HCT116 (cell line): ENCODE measurements at regions not wholly inside any gene's neighbourhood (a gene's known extent, or its start where the extent isn't known, plus 50 kb on each side); places are given as distances from the start of the nearest gene placed in this dataset.

Experiments used
- ATAC-seq: fragments of 200-7000 bp; cut with Tn5 transposase; 2 replicates; pipeline ENCODE4 v1.9.1; 2020; ENCODE audit warnings: mild to moderate bottlenecking, moderate library complexity
- BruUV-seq: library from RNA; stranded (reverse); fragments of 400-500 nt; replicated peaks from 2 replicates; lab custom pipeline; 2021; lab: Mats Ljungman, UMichigan
- CTCF ChIA-PET: fragments of 300-600 bp; sonication (Branson Sonifier 250); formaldehyde crosslinking; loops from one replicate; lab custom pipeline; 2021; ENCODE audit warnings: antibody characterized with exemption; lab: Charles Lee
- POLR2A ChIA-PET: fragments of 300-600, 350-600 bp; sonication (Branson Sonifier 250); formaldehyde crosslinking; loops from one replicate; lab custom pipeline; 2021; ENCODE audit warnings: antibody characterized with exemption; lab: Charles Lee
- RAD21 ChIA-PET, 2 experiments: fragments of 300-600 bp; sonication (Branson Sonifier 250); formaldehyde crosslinking; loops; one replicate each; lab custom pipeline; 2023; ENCODE audit warnings: low total read pairs in 2 of 2; ENCODE audit not compliant: uncharacterized antibody in 2 of 2, unreplicated experiment in 2 of 2, low non-redundant PET in 1 of 2; lab: Charles Lee
- DNase-seq: peaks from one replicate; pipeline ENCODE4 v3.0.0-alpha.2; 2010; ENCODE audit warnings: low read depth, low spot score
- H2AFZ ChIP-seq: fragments of 200-600 bp; shearing (Covaris generic), sonication (generic); 2 replicates; pipeline ENCODE4 v1.6.1; 2017; ENCODE audit warnings: low read depth, mixed run types, mixed read lengths, antibody characterized with exemption, low read length; ENCODE audit not compliant: poor library complexity, severe bottlenecking
- H3K27ac ChIP-seq: 2 replicates; pipeline ENCODE4 v1.5.1; 2012; ENCODE audit warnings: low read depth, low read length
- H3K27me3 ChIP-seq: fragments of 200-600 bp; sonication (generic); 2 replicates; pipeline ENCODE4 v1.6.1; 2016; ENCODE audit warnings: mixed run types, low read length, mixed read lengths; ENCODE audit not compliant: insufficient read depth
- H3K36me3 ChIP-seq, 2 experiments: fragments of 200-500 bp in 1 of 2; fragments of 200-600 bp in 1 of 2; sonication (Bioruptor generic) in 1 of 2; sonication (generic) in 1 of 2; 2 replicates each; pipeline versions ENCODE4 v1.5.1 to v1.6.1; 2014 to 2016; ENCODE audit warnings: low read length in 2 of 2, inconsistent platforms in 1 of 2, mixed read lengths in 1 of 2, mixed run types in 1 of 2; ENCODE audit not compliant: insufficient read depth in 2 of 2, control insufficient read depth in 1 of 2
- H3K4me1 ChIP-seq, 2 experiments: fragments of 200-600 bp in 1 of 2; sonication (generic) in 1 of 2; 2 replicates each; pipeline versions ENCODE4 v1.5.1 to v1.6.1; 2012 to 2017; ENCODE audit warnings: low read length in 2 of 2, inconsistent platforms in 1 of 2, mild to moderate bottlenecking in 1 of 2, mixed read lengths in 1 of 2, mixed run types in 1 of 2, moderate library complexity in 1 of 2; ENCODE audit not compliant: insufficient read depth in 2 of 2, control insufficient read depth in 1 of 2
- H3K4me2 ChIP-seq: fragments of 200-600 bp; sonication (generic); 2 replicates; pipeline ENCODE4 v1.6.1; 2017; ENCODE audit warnings: mixed run types, low read length, mixed read lengths
- H3K4me3 ChIP-seq, 2 experiments: fragments of 200-600 bp in 1 of 2; sonication (generic) in 1 of 2; replicated peaks in 1 of 2; 2 replicates each; pipeline ENCODE4 v1.5.1; 2011 to 2016; ENCODE audit warnings: low read length in 2 of 2, control low read depth in 1 of 2, low read depth in 1 of 2, mild to moderate bottlenecking in 1 of 2, mixed read lengths in 1 of 2, mixed run types in 1 of 2
- H3K79me2 ChIP-seq: fragments of 200-600 bp; sonication (generic); 2 replicates; pipeline ENCODE4 v1.6.1; 2017; ENCODE audit warnings: mild to moderate bottlenecking, mixed run types, low read length, moderate library complexity, mixed read lengths; ENCODE audit not compliant: insufficient read depth
- H3K9ac ChIP-seq: fragments of 200-600 bp; sonication (generic); 2 replicates; pipeline ENCODE4 v1.6.1; 2016; ENCODE audit warnings: low read length, mixed read lengths
- H3K9me2 ChIP-seq: fragments of 200-600 bp; sonication (generic), shearing (Covaris generic); 2 replicates; pipeline ENCODE4 v1.6.1; 2017; ENCODE audit warnings: mixed run types, mild to moderate bottlenecking, moderate library complexity; ENCODE audit not compliant: insufficient read depth
- H3K9me3 ChIP-seq, 2 experiments: fragments of 200-500 bp in 1 of 2; fragments of 200-600 bp in 1 of 2; sonication (Bioruptor generic) in 1 of 2; sonication (generic) in 1 of 2; 2 replicates each; pipeline ENCODE4 v1.6.1; 2014 to 2017; ENCODE audit warnings: low read length in 2 of 2, mixed read lengths in 2 of 2, inconsistent platforms in 1 of 2, low read depth in 1 of 2, mild to moderate bottlenecking in 1 of 2, mixed run types in 1 of 2, moderate library complexity in 1 of 2; ENCODE audit not compliant: control insufficient read depth in 1 of 2, insufficient read depth in 1 of 2
- H4K20me1 ChIP-seq: fragments of 200-600 bp; sonication (generic), shearing (Covaris generic); 2 replicates; pipeline ENCODE4 v1.6.1; 2017; ENCODE audit warnings: mixed run types, mild to moderate bottlenecking, moderate library complexity; ENCODE audit not compliant: insufficient read depth
- CBX3 ChIP-seq: IDR thresholded peaks from 2 replicates; pipeline ENCODE4 v1.6.1; 2012; ENCODE audit warnings: low read depth
- EGR1 ChIP-seq: IDR thresholded peaks from 2 replicates; pipeline ENCODE4 v1.6.1; 2012; ENCODE audit warnings: low read depth
- ELF1 ChIP-seq: IDR thresholded peaks from 2 replicates; pipeline ENCODE4 v1.6.1; 2012; ENCODE audit warnings: low read depth, borderline replicate concordance
- EZH2 ChIP-seq: fragments of 200-600 bp; sonication (generic); IDR thresholded peaks from 2 replicates; pipeline ENCODE4 v1.6.1; 2017; ENCODE audit warnings: antibody characterized with exemption, mixed run types
- EZH2phosphoT487 ChIP-seq: fragments of 200-600 bp; IDR thresholded peaks from 2 replicates; pipeline ENCODE4 v1.6.1; 2018; ENCODE audit warnings: antibody characterized with exemption, borderline replicate concordance
- FOSL1 ChIP-seq: IDR thresholded peaks from 2 replicates; pipeline ENCODE4 v1.6.1; 2012; ENCODE audit warnings: low read depth
- JUND ChIP-seq: IDR thresholded peaks from 2 replicates; pipeline ENCODE4 v1.6.1; 2012
- MAX ChIP-seq: IDR thresholded peaks from 2 replicates; pipeline ENCODE4 v1.6.1; 2012
- POLR2A ChIP-seq: IDR thresholded peaks from 2 replicates; pipeline ENCODE4 v1.7.0; 2011; ENCODE audit warnings: borderline replicate concordance; ENCODE audit not compliant: insufficient read depth, insufficient read length; ENCODE audit errors: extremely low read depth
- POLR2AphosphoS5 ChIP-seq: IDR thresholded peaks from 2 replicates; pipeline ENCODE4 v1.6.1; 2011; ENCODE audit warnings: mild to moderate bottlenecking, low read depth, low read length, moderate library complexity
- RAD21 ChIP-seq: IDR thresholded peaks from 2 replicates; pipeline ENCODE4 v1.6.1; 2012; ENCODE audit warnings: low read depth, mild to moderate bottlenecking
- SIN3A ChIP-seq: IDR thresholded peaks from 2 replicates; pipeline ENCODE4 v1.6.1; 2012; ENCODE audit warnings: low read depth
- SP1 ChIP-seq: IDR thresholded peaks from 2 replicates; pipeline ENCODE4 v1.6.1; 2012; ENCODE audit warnings: low read depth
- TCF7L2 ChIP-seq: IDR thresholded peaks from 2 replicates; pipeline ENCODE4 v1.7.0; 2011; ENCODE audit warnings: borderline replicate concordance, inconsistent platforms; ENCODE audit not compliant: insufficient read depth, insufficient read length; ENCODE audit errors: extremely low read depth
- YY1 ChIP-seq: IDR thresholded peaks from 2 replicates; pipeline ENCODE4 v1.6.1; 2011; ENCODE audit warnings: low read length, low read depth, moderate library complexity, mild to moderate bottlenecking; ENCODE audit not compliant: insufficient replicate concordance; ENCODE audit errors: extremely low read depth
- ZNF274 ChIP-seq: fragments of 200-500 bp; sonication (Bioruptor generic); IDR thresholded peaks from 2 replicates; pipeline ENCODE4 v1.6.1; 2014; ENCODE audit warnings: mild to moderate bottlenecking, low read depth, low read length, inconsistent platforms
- intact Hi-C: fragments of 100-400 bp; cut with micrococcal nuclease; formaldehyde crosslinking; loops from 2 replicates; pipeline ENCODE4 v1.10.0; 2022
- TF ChIP-seq, protein P1 (sequence below): IDR thresholded peaks from 2 replicates; pipeline ENCODE4 v1.6.1; 2012
- TF ChIP-seq, protein P2 (sequence below), 3 experiments: fragments of 200-600 bp in 1 of 3; sonication (generic) in 1 of 3; IDR thresholded peaks in 2 of 3; conservative IDR thresholded peaks in 1 of 3; 2 replicates each; pipeline ENCODE4 v1.5.1; 2012 to 2017; ENCODE audit warnings: low read depth in 2 of 3, low read length in 2 of 3, antibody characterized with exemption in 1 of 3, borderline replicate concordance in 1 of 3, control low read depth in 1 of 3, mild to moderate bottlenecking in 1 of 3, mixed read lengths in 1 of 3, mixed run types in 1 of 3, moderate library complexity in 1 of 3; ENCODE audit not compliant: insufficient read depth in 1 of 3

- Histone ChIP-seq H2AFZ (no peak overlapping the region), H3K9me2 (no peaks in the 10 kb centered on the region), H3K27me3 (peaks cover 10% of the 10 kb centered on the region; the same call in 1 of the 2 replicates), H3K79me2 (no peaks in the 10 kb centered on the region), H3K4me3 (no peak overlapping the region), H3K36me3 (no peaks in the 10 kb centered on the region)
- CTCF ChIA-PET, result no interaction called here
- POLR2A ChIA-PET, result no interaction called here
- DNase-seq, result no peak
- RAD21 ChIA-PET, result no interaction called here
- TF ChIP-seq JUND, result no peak
- TF ChIP-seq, protein P1, sequence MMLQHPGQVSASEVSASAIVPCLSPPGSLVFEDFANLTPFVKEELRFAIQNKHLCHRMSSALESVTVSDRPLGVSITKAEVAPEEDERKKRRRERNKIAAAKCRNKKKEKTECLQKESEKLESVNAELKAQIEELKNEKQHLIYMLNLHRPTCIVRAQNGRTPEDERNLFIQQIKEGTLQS, result no peak
- no peak for TF ChIP-seq EZH2
- TF ChIP-seq CBX3, result no peak
- TF ChIP-seq EGR1, result no peak
- TF ChIP-seq EZH2phosphoT487, result no peak
- no peak for TF ChIP-seq MAX
- TF ChIP-seq, all 23 proteins: peak for 0
- no peak for ATAC-seq
- H3K4me2 ChIP-seq, result no peak overlapping the region
- no peaks in the 10 kb centered on the region for H3K9me3 ChIP-seq
- H3K9ac ChIP-seq, result no peak overlapping the region
- H4K20me1 ChIP-seq, result no peaks in the 10 kb centered on the region
- no peaks in the 10 kb centered on the region for H3K4me1 ChIP-seq
- H3K27ac ChIP-seq, result no peak overlapping the region
- intact Hi-C loops, result no loop called here
- no TSS peak for BruUV-seq
Measured at GRCh38 chr5:145090115-145090514, 745.0 kb downstream of the PRELID2 start.

DNA sequence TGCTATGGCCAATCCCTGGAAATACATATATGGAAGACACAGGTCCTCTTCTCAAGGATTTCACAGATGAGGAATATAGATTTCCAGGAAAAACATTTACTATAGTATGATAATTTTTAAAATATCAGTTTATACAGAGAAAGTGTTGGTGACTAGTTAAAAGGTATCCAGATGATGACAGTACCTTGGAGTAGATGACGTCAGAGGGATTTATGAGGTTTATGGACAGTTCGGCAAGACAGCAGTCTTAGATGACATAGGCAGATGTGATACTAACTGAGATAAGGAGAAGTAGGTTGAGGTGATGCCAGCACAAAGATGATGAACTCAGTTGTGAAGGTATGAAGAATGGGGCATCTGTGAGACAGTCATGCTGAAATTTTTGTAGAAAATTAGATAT is 750.3 kb downstream of the PRELID2 start:
- BruUV-seq, result no TSS peak
- H4K20me1 ChIP-seq, result no peaks in the 10 kb centered on the region
- RAD21 ChIA-PET, result no interaction called here
- DNase-seq (no peak), ATAC-seq (no peak)
- H3K9ac ChIP-seq, result no peak overlapping the region
- no peak overlapping the region for H2AFZ ChIP-seq
- H3K4me2 ChIP-seq, result no peak overlapping the region
- no peaks in the 10 kb centered on the region for H3K9me2 ChIP-seq
- H3K79me2 ChIP-seq, result no peaks in the 10 kb centered on the region
- no peak overlapping the region for H3K4me3 ChIP-seq
- no peaks in the 10 kb centered on the region for H3K9me3 ChIP-seq
- CTCF ChIA-PET, result no interaction called here
- no peaks in the 10 kb centered on the region for H3K4me1 ChIP-seq
- no peak overlapping the region for H3K27ac ChIP-seq
- POLR2A ChIA-PET, result no interaction called here
- no peaks in the 10 kb centered on the region for H3K36me3 ChIP-seq
- intact Hi-C loops, result no loop called here
- H3K27me3 ChIP-seq, result peaks cover 19% of the 10 kb centered on the region; the same call in 1 of the 2 replicates
- TF ChIP-seq POLR2AphosphoS5 (no peak), SIN3A (no peak), YY1 (no peak), SP1 (no peak), RAD21 (no peak), FOSL1 (no peak), TCF7L2 (no peak), EGR1 (no peak), MAX (no peak), ZNF274 (no peak), EZH2phosphoT487 (no peak), ELF1 (no peak), EZH2 (no peak), POLR2A (no peak), JUND (no peak)
- TF ChIP-seq, protein P1, result no peak
- TF ChIP-seq, protein P2, sequence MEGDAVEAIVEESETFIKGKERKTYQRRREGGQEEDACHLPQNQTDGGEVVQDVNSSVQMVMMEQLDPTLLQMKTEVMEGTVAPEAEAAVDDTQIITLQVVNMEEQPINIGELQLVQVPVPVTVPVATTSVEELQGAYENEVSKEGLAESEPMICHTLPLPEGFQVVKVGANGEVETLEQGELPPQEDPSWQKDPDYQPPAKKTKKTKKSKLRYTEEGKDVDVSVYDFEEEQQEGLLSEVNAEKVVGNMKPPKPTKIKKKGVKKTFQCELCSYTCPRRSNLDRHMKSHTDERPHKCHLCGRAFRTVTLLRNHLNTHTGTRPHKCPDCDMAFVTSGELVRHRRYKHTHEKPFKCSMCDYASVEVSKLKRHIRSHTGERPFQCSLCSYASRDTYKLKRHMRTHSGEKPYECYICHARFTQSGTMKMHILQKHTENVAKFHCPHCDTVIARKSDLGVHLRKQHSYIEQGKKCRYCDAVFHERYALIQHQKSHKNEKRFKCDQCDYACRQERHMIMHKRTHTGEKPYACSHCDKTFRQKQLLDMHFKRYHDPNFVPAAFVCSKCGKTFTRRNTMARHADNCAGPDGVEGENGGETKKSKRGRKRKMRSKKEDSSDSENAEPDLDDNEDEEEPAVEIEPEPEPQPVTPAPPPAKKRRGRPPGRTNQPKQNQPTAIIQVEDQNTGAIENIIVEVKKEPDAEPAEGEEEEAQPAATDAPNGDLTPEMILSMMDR (IDR thresholded peaks at IDR 0.05 in 2 of 3, conservative IDR thresholded peaks at IDR 0.05 in 1 of 3; ENCODE audit: borderline replicate concordance in 1 of 3, insufficient read depth in 1 of 3, low read depth in 2 of 3, low read length in 2 of 3), result no peak
